ENCODE measurements at regions not wholly inside any gene's neighbourhood (a gene's known extent, or its start where the extent isn't known, plus 50 kb on each side); places are given as distances from the start of the nearest gene placed in this dataset.

GRCh38 chr4:28388471-28388870, 1527.8 kb downstream of the STIM2 start:
- Histone ChIP-seq H3K27me3 (ENCODE audit: control insufficient read depth, insufficient read depth, low read length) (no peaks in the 10 kb centered on the region), H3K9me3 (ENCODE audit: control insufficient read depth, insufficient read depth, low read depth, low read length) (no peaks in the 10 kb centered on the region), H3K4me1 (ENCODE audit: control insufficient read depth, insufficient read depth, low read length) (no peaks in the 10 kb centered on the region), H3K36me3 (ENCODE audit: control insufficient read depth, insufficient read depth, low read length) (no peaks in the 10 kb centered on the region), H3K27ac (ENCODE audit: low read length) (no peak overlapping the region), H3K4me3 (ENCODE audit: low read depth in 2 of 2, low read length in 2 of 2) (no peak overlapping the region)
- POLR2A ChIA-PET, result no interaction called here
- ATAC-seq (no peak), DNase-seq (ENCODE audit: low read depth, low spot score) (no peak)
- intact Hi-C loops (cut with micrococcal nuclease; ENCODE audit: unreplicated experiment) (no loop called here), in situ Hi-C loops (cut with HindIII; ENCODE audit: low pct_unique_long_range_greater_than_20kb, low sequenced_read_pairs) (no loop called here)
- TF ChIP-seq CTCF (IDR thresholded peaks at IDR 0.05) (no peak), TCF7L2 (IDR thresholded peaks at IDR 0.05; ENCODE audit: low read depth, low read length) (no peak), SIN3A (IDR thresholded peaks at IDR 0.05; ENCODE audit: borderline replicate concordance, insufficient read depth, low read depth, low read length) (no peak), POLR2AphosphoS5 (IDR thresholded peaks at IDR 0.05; ENCODE audit: low read depth, low read length) (no peak), REST (IDR thresholded peaks at IDR 0.05; ENCODE audit: insufficient read depth in 1 of 2, low read depth in 2 of 2, low read length in 1 of 2) (no peak)
- CTCF ChIA-PET, result no interaction called here
- BruUV-seq (replicated peaks), result no TSS peak

GRCh38 chr4:28391877-28392276, 1531.2 kb downstream of the STIM2 start:
- Histone ChIP-seq H3K27ac (ENCODE audit: low read length) (no peak overlapping the region), H3K9me3 (ENCODE audit: control insufficient read depth, insufficient read depth, low read depth, low read length) (no peaks in the 10 kb centered on the region), H3K4me3 (ENCODE audit: low read depth in 2 of 2, low read length in 2 of 2) (no peak overlapping the region), H3K36me3 (ENCODE audit: control insufficient read depth, insufficient read depth, low read length) (no peaks in the 10 kb centered on the region), H3K27me3 (ENCODE audit: control insufficient read depth, insufficient read depth, low read length) (no peaks in the 10 kb centered on the region), H3K4me1 (ENCODE audit: control insufficient read depth, insufficient read depth, low read length) (no peaks in the 10 kb centered on the region)
- ATAC-seq, result no peak
- in situ Hi-C loops (cut with HindIII; ENCODE audit: low pct_unique_long_range_greater_than_20kb, low sequenced_read_pairs), result no loop called here
- no peak for DNase-seq (ENCODE audit: low read depth, low spot score)
- BruUV-seq (replicated peaks), result no TSS peak
- intact Hi-C loops (cut with micrococcal nuclease; ENCODE audit: unreplicated experiment), result no loop called here
- TF ChIP-seq TCF7L2 (IDR thresholded peaks at IDR 0.05; ENCODE audit: low read depth, low read length) (no peak), POLR2AphosphoS5 (IDR thresholded peaks at IDR 0.05; ENCODE audit: low read depth, low read length) (no peak), SIN3A (IDR thresholded peaks at IDR 0.05; ENCODE audit: borderline replicate concordance, insufficient read depth, low read depth, low read length) (no peak), REST (IDR thresholded peaks at IDR 0.05; ENCODE audit: insufficient read depth in 1 of 2, low read depth in 2 of 2, low read length in 1 of 2) (no peak), CTCF (IDR thresholded peaks at IDR 0.05) (no peak)
- ChIA-PET POLR2A (no interaction called here), CTCF (no interaction called here)

All from Panc1 (cell line).